Activated naive CD8-positive, alpha-beta T cell treated with anti-CD3 and anti-CD28 coated beads, Interleukin-2, amount 10 ng/mL, durations not matched to agents 7 days and 5 days (primary cell): ENCODE measurements at regions not wholly inside any gene's neighbourhood (a gene's known extent, or its start where the extent isn't known, plus 50 kb on each side); places are given as distances from the start of the nearest gene placed in this dataset.
A peak's percentile ranks its signal among the peaks of the same experiment; 100 is the strongest.

Experiments used
- ATAC-seq: fragments of 150-1000 bp; cut with Tn5 transposase; one replicate; pipeline ENCODE4 v1.10.0; 2021; ENCODE audit warnings: low read depth, moderate library complexity
- POLR2A ChIA-PET: fragments of 350-600 bp; sonication (Branson Sonifier 250); formaldehyde crosslinking; loops from one replicate; lab custom pipeline; 2021; ENCODE audit warnings: antibody characterized with exemption; lab: Charles Lee
- DNase-seq: peaks from one replicate; pipeline ENCODE4 v3.0.0; 2021
- H3K27ac Mint-ChIP-seq: one replicate; pipeline ENCODE4 v1.8.0; 2022; ENCODE audit warnings: mild to moderate bottlenecking, mixed read lengths
- H3K27me3 Mint-ChIP-seq: one replicate; pipeline ENCODE4 v1.8.0; 2022; ENCODE audit warnings: mild to moderate bottlenecking, moderate library complexity, mixed read lengths
- H3K36me3 Mint-ChIP-seq: one replicate; pipeline ENCODE4 v1.8.0; 2021; ENCODE audit warnings: mild to moderate bottlenecking, mixed read lengths
- H3K4me1 Mint-ChIP-seq: one replicate; pipeline ENCODE4 v1.8.0; 2021; ENCODE audit warnings: mixed read lengths
- H3K4me3 Mint-ChIP-seq: one replicate; pipeline ENCODE4 v1.8.0; 2022; ENCODE audit warnings: mild to moderate bottlenecking, moderate library complexity, mixed read lengths
- H3K9me3 Mint-ChIP-seq: one replicate; pipeline ENCODE4 v1.8.0; 2021; ENCODE audit warnings: mixed read lengths

GRCh38 chr5:174991847-174992246, 267.5 kb downstream of the MSX2 start:
- Mint-ChIP-seq H3K4me1 (no peaks in the 10 kb centered on the region), H3K4me3 (no peak overlapping the region), H3K36me3 (no peaks in the 10 kb centered on the region), H3K9me3 (no peaks in the 10 kb centered on the region), H3K27ac (no peak overlapping the region), H3K27me3 (no peaks in the 10 kb centered on the region)
- DNase-seq (no peak), ATAC-seq (no peak)
- POLR2A ChIA-PET: no interaction called here

- ATAC-seq (no peak), DNase-seq (no peak)
- POLR2A ChIA-PET: no interaction called here
- H3K27ac Mint-ChIP-seq: no peak overlapping the region
- H3K36me3 Mint-ChIP-seq: no peaks in the 10 kb centered on the region
- H3K4me1 Mint-ChIP-seq: no peaks in the 10 kb centered on the region
- H3K27me3 Mint-ChIP-seq: no peaks in the 10 kb centered on the region
- H3K4me3 Mint-ChIP-seq: no peak overlapping the region
- H3K9me3 Mint-ChIP-seq: no peaks in the 10 kb centered on the region
Observed at GRCh38 chr5:174990909-174991308, 266.5 kb downstream of the MSX2 start.

- POLR2A ChIA-PET: no interaction called here
- H3K27me3 Mint-ChIP-seq: no peaks in the 10 kb centered on the region
- H3K36me3 Mint-ChIP-seq: no peaks in the 10 kb centered on the region
- no peaks in the 10 kb centered on the region for H3K4me1 Mint-ChIP-seq
- no peaks in the 10 kb centered on the region for H3K9me3 Mint-ChIP-seq
- no peak overlapping the region for H3K27ac Mint-ChIP-seq
- no peak for DNase-seq
- no peak overlapping the region for H3K4me3 Mint-ChIP-seq
- no peak for ATAC-seq
Observed at GRCh38 chr5:174987443-174988012, 263.1 kb downstream of the MSX2 start.

- no peak for DNase-seq
- H3K36me3 Mint-ChIP-seq: no peaks in the 10 kb centered on the region
- no peak overlapping the region for H3K4me3 Mint-ChIP-seq
- no peak for ATAC-seq
- POLR2A ChIA-PET: no interaction called here
- H3K9me3 Mint-ChIP-seq: no peaks in the 10 kb centered on the region
- H3K4me1 Mint-ChIP-seq: no peaks in the 10 kb centered on the region
- no peak overlapping the region for H3K27ac Mint-ChIP-seq
- H3K27me3 Mint-ChIP-seq: peaks cover 3% of the 10 kb centered on the region
Observed at GRCh38 chr5:174984863-174985262, 260.5 kb downstream of the MSX2 start.

GRCh38 chr5:174982485-174982884, 258.1 kb downstream of the MSX2 start:
- no peak for ATAC-seq
- POLR2A ChIA-PET: no interaction called here
- DNase-seq: no peak
- Mint-ChIP-seq H3K4me3 (no peak overlapping the region), H3K4me1 (no peaks in the 10 kb centered on the region), H3K27me3 (peaks cover 4% of the 10 kb centered on the region), H3K27ac (no peak overlapping the region), H3K36me3 (no peaks in the 10 kb centered on the region), H3K9me3 (no peaks in the 10 kb centered on the region)

GRCh38 chr5:174981416-174981815, 257.0 kb downstream of the MSX2 start:
- no peaks in the 10 kb centered on the region for H3K4me1 Mint-ChIP-seq
- H3K27ac Mint-ChIP-seq: no peak overlapping the region
- POLR2A ChIA-PET: no interaction called here
- no peaks in the 10 kb centered on the region for H3K36me3 Mint-ChIP-seq
- H3K27me3 Mint-ChIP-seq: peaks cover 7% of the 10 kb centered on the region
- H3K9me3 Mint-ChIP-seq: no peaks in the 10 kb centered on the region
- DNase-seq (no peak), ATAC-seq (no peak)
- H3K4me3 Mint-ChIP-seq: no peak overlapping the region

GRCh38 chr5:174980952-174981351, 256.6 kb downstream of the MSX2 start:
- no peak overlapping the region for H3K4me3 Mint-ChIP-seq
- ATAC-seq: no peak
- no peaks in the 10 kb centered on the region for H3K4me1 Mint-ChIP-seq
- no peaks in the 10 kb centered on the region for H3K36me3 Mint-ChIP-seq
- H3K9me3 Mint-ChIP-seq: no peaks in the 10 kb centered on the region
- POLR2A ChIA-PET: no interaction called here
- peaks cover 7% of the 10 kb centered on the region for H3K27me3 Mint-ChIP-seq
- DNase-seq: no peak
- no peak overlapping the region for H3K27ac Mint-ChIP-seq

GRCh38 chr5:174972291-174972690, 247.9 kb downstream of the MSX2 start:
- DNase-seq (no peak), ATAC-seq (no peak)
- Mint-ChIP-seq H3K4me3 (no peak overlapping the region), H3K4me1 (no peaks in the 10 kb centered on the region), H3K9me3 (no peaks in the 10 kb centered on the region), H3K27ac (no peak overlapping the region), H3K36me3 (no peaks in the 10 kb centered on the region), H3K27me3 (peaks cover 15% of the 10 kb centered on the region)
- POLR2A ChIA-PET: no interaction called here

- ATAC-seq: no peak
- H3K4me3 Mint-ChIP-seq: no peak overlapping the region
Observed at GRCh38 chr5:174971210-174971609, 246.8 kb downstream of the MSX2 start.

GRCh38 chr5:174970502-174970901, 246.1 kb downstream of the MSX2 start:
- H3K27ac Mint-ChIP-seq: no peak overlapping the region

More at GRCh38 chr5:174971210-174971609, 246.8 kb downstream of the MSX2 start:
- Mint-ChIP-seq H3K4me1 (no peaks in the 10 kb centered on the region), H3K27me3 (peaks cover 17% of the 10 kb centered on the region), H3K36me3 (no peaks in the 10 kb centered on the region), H3K9me3 (peaks cover 4% of the 10 kb centered on the region), H3K27ac (no peak overlapping the region)
- no peak for DNase-seq
- POLR2A ChIA-PET: no interaction called here

GRCh38 chr5:174953871-174954270, 229.5 kb downstream of the MSX2 start:
- Mint-ChIP-seq H3K9me3 (no peaks in the 10 kb centered on the region), H3K27ac (no peak overlapping the region), H3K27me3 (peaks cover under 1% of the 10 kb centered on the region), H3K4me3 (no peak overlapping the region), H3K4me1 (no peaks in the 10 kb centered on the region), H3K36me3 (no peaks in the 10 kb centered on the region)
- POLR2A ChIA-PET: no interaction called here
- ATAC-seq (no peak), DNase-seq (no peak)

More at GRCh38 chr5:174970502-174970901, 246.1 kb downstream of the MSX2 start:
- DNase-seq: no peak
- Mint-ChIP-seq H3K4me1 (no peaks in the 10 kb centered on the region), H3K4me3 (no peak overlapping the region), H3K9me3 (peaks cover 6% of the 10 kb centered on the region), H3K27me3 (peaks cover 17% of the 10 kb centered on the region), H3K36me3 (no peaks in the 10 kb centered on the region)
- POLR2A ChIA-PET: no interaction called here
- no peak for ATAC-seq

- no peaks in the 10 kb centered on the region for H3K4me1 Mint-ChIP-seq
- POLR2A ChIA-PET: no interaction called here
- DNase-seq: peak; percentile 32
- peak; percentile 71 for ATAC-seq
- no peaks in the 10 kb centered on the region for H3K9me3 Mint-ChIP-seq
- no peak overlapping the region for H3K27ac Mint-ChIP-seq
- H3K4me3 Mint-ChIP-seq: no peak overlapping the region
- no peaks in the 10 kb centered on the region for H3K36me3 Mint-ChIP-seq
- H3K27me3 Mint-ChIP-seq: peaks cover 5% of the 10 kb centered on the region
Observed at GRCh38 chr5:174951151-174951780, 226.9 kb downstream of the MSX2 start.

- Mint-ChIP-seq H3K36me3 (no peaks in the 10 kb centered on the region), H3K4me1 (no peaks in the 10 kb centered on the region), H3K27me3 (peaks cover 10% of the 10 kb centered on the region), H3K9me3 (no peaks in the 10 kb centered on the region), H3K27ac (no peak overlapping the region), H3K4me3 (no peak overlapping the region)
- ATAC-seq (no peak), DNase-seq (no peak)
- POLR2A ChIA-PET: no interaction called here
Observed at GRCh38 chr5:174947548-174947947, 223.2 kb downstream of the MSX2 start.

GRCh38 chr5:174945853-174946252, 221.5 kb downstream of the MSX2 start:
- POLR2A ChIA-PET: no interaction called here
- H3K27me3 Mint-ChIP-seq: peaks cover 12% of the 10 kb centered on the region
- no peak overlapping the region for H3K27ac Mint-ChIP-seq
- no peaks in the 10 kb centered on the region for H3K36me3 Mint-ChIP-seq
- ATAC-seq: no peak
- no peaks in the 10 kb centered on the region for H3K4me1 Mint-ChIP-seq
- no peaks in the 10 kb centered on the region for H3K9me3 Mint-ChIP-seq
- DNase-seq: no peak
- no peak overlapping the region for H3K4me3 Mint-ChIP-seq
